Thyroid gland (tissue), 4 donors: ENCODE measurements at regions not wholly inside any gene's neighbourhood (a gene's known extent, or its start where the extent isn't known, plus 50 kb on each side); places are given as distances from the start of the nearest gene placed in this dataset.
"Not testable (repeated sequence)": the region's sequence is repeated elsewhere in the genome, so short reads cannot be mapped to it uniquely, and the experiment has no call there.

Source experiments
- CTCF ChIP-seq, 6 experiments: fragments of 200-600 bp in 3 of 6; fragments of 450-650 bp in 3 of 6; sonication (generic) in 3 of 6; IDR thresholded peaks; one replicate each; pipeline ENCODE4 v1.5.1; 2016 to 2019; ENCODE audit warnings: antibody characterized with exemption in 6 of 6, mild to moderate bottlenecking in 2 of 6, inconsistent platforms in 1 of 6, moderate library complexity in 1 of 6
- POLR2A ChIP-seq, 2 donors: fragments of 450-650 bp; IDR thresholded peaks; one replicate each; pipeline ENCODE4 v1.6.1; 2017; ENCODE audit warnings: antibody characterized with exemption in 2 of 2, mild to moderate bottlenecking in 2 of 2, moderate library complexity in 1 of 2

GRCh38 chr17:16833517-16833916 lies 138.4 kb downstream of the TNFRSF13B start:
- not testable (repeated sequence) for TF ChIP-seq CTCF, POLR2A (IDR thresholded peaks at IDR 0.05)
